Uterus (tissue), 3 donors: ENCODE measurements at regions not wholly inside any gene's neighbourhood (a gene's known extent, or its start where the extent isn't known, plus 50 kb on each side); places are given as distances from the start of the nearest gene placed in this dataset.

Source experiments
- DNase-seq, 2 donors: peaks; one replicate each; pipeline ENCODE4 v3.0.0-alpha.2; 2019 to 2020
- H3K27ac ChIP-seq, 2 donors: fragments of 200-600 bp; sonication (generic); 1 replicate in 1 of 2; 2 replicates in 1 of 2; pipeline ENCODE4 v1.5.1; 2016 to 2018
- H3K27me3 ChIP-seq, 2 donors: fragments of 200-600 bp; sonication (generic); one replicate each; pipeline ENCODE4 v1.5.1; 2018 to 2019; ENCODE audit warnings: control low read depth in 1 of 2
- H3K36me3 ChIP-seq, 2 donors: fragments of 200-600 bp; sonication (generic); one replicate each; pipeline ENCODE4 v1.5.1; 2019; ENCODE audit warnings: control low read depth in 1 of 2
- H3K4me1 ChIP-seq, 2 donors: fragments of 200-600 bp; sonication (generic); one replicate each; pipeline ENCODE4 v1.5.1; 2018 to 2019; ENCODE audit warnings: control low read depth in 1 of 2
- H3K4me3 ChIP-seq, 2 donors: fragments of 200-600 bp; sonication (generic); 1 replicate in 1 of 2; 2 replicates in 1 of 2; pipeline ENCODE4 v1.5.1; 2018 to 2019; ENCODE audit warnings: mild to moderate bottlenecking in 1 of 2
- H3K9me3 ChIP-seq, 2 donors: fragments of 200-600 bp; sonication (generic); one replicate each; pipeline ENCODE4 v1.5.1; 2019; ENCODE audit warnings: control low read depth in 1 of 2
- CTCF ChIP-seq, 4 experiments: fragments of 200-600 bp in 2 of 4; fragments of 450-650 bp in 2 of 4; sonication (generic) in 2 of 4; IDR thresholded peaks; one replicate each; pipeline ENCODE4 v1.5.1; 2016 to 2019; ENCODE audit warnings: antibody characterized with exemption in 4 of 4, mild to moderate bottlenecking in 2 of 4, moderate library complexity in 1 of 4
- POLR2A ChIP-seq, 2 donors: fragments of 450-650 bp; IDR thresholded peaks; one replicate each; pipeline ENCODE4 v1.6.1; 2016; ENCODE audit warnings: antibody characterized with exemption in 2 of 2, mild to moderate bottlenecking in 1 of 2, moderate library complexity in 1 of 2
- intact Hi-C: fragments of 100-400 bp; cut with DNase I; formaldehyde crosslinking; loops from one replicate; pipeline ENCODE4 v1.15.1; 2023; ENCODE audit warnings: low total_unique reads
- donor health status: DM: yes; HTN: yes; CAD: no.

- no peaks in the 10 kb centered on the region for H3K27me3 ChIP-seq
- no peak overlapping the region for H3K4me3 ChIP-seq
- H3K4me1 ChIP-seq = no peaks in the 10 kb centered on the region
- TF ChIP-seq CTCF (IDR thresholded peaks at IDR 0.05) (no peak), POLR2A (IDR thresholded peaks at IDR 0.05) (no peak)
- no peaks in the 10 kb centered on the region for H3K9me3 ChIP-seq
- no peak for DNase-seq
- intact Hi-C loops = no loop called here
- H3K36me3 ChIP-seq = no peaks in the 10 kb centered on the region
- no peak overlapping the region for H3K27ac ChIP-seq
Measured at GRCh38 chr20:40512994-40513393, 176.0 kb downstream of the MAFB start.

DNA sequence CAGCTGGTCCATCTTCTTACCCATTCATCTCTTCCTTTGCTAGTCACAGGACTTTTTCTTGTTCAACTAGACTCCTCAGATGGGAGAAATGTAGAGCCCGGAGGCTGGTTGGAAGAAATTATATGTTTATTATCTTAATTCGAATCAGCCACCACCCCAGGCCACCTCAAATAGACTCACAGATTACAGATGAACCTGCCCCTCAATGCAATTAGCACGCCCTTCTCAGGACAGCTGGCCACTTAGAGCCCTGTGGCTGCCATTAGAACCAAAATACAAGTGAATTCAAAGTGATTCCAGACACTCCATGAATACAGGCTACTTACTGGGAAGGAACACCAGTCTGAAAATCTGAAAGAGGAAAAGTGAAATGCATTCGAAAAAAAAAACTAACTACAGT is 176.4 kb downstream of the MAFB start:
- intact Hi-C loops = no loop called here
- H3K27me3 ChIP-seq = no peaks in the 10 kb centered on the region
- DNase-seq = no peak
- no peaks in the 10 kb centered on the region for H3K9me3 ChIP-seq
- no peak overlapping the region for H3K27ac ChIP-seq
- no peaks in the 10 kb centered on the region for H3K36me3 ChIP-seq
- no peaks in the 10 kb centered on the region for H3K4me1 ChIP-seq
- no peak for TF ChIP-seq CTCF (IDR thresholded peaks at IDR 0.05)
- TF ChIP-seq POLR2A (IDR thresholded peaks at IDR 0.05) = no peak
- H3K4me3 ChIP-seq = no peak overlapping the region

- TF ChIP-seq CTCF (IDR thresholded peaks at IDR 0.05) (no peak), POLR2A (IDR thresholded peaks at IDR 0.05) (no peak)
- no peaks in the 10 kb centered on the region for H3K27me3 ChIP-seq
- H3K36me3 ChIP-seq = no peaks in the 10 kb centered on the region
- H3K27ac ChIP-seq = no peak overlapping the region
- no peak overlapping the region for H3K4me3 ChIP-seq
- DNase-seq = peak in 1 of 2 donors; percentile 42
- intact Hi-C loops = no loop called here
- no peaks in the 10 kb centered on the region for H3K4me1 ChIP-seq
- H3K9me3 ChIP-seq = no peaks in the 10 kb centered on the region
Measured at GRCh38 chr20:40511478-40511877, 177.6 kb downstream of the MAFB start.

DNA sequence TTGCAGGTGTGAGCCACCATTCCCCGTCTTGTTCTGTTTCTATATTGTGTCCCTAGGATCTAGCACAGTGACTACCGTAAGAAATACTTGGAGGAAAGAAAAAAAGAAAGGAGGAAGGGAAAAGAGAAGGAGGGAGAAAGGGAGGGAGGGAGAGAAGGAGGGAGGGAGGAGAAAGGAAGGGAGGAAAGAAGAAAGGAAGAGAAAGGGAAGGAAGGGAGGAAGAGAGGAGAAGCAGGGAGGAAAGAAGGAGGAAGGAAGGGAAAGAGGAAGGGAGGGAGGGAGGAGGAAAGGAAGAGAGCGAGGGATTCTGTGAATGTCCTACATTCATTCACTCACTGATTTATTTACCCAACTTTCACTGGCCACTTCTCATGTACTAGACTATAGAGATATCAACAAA is 178.4 kb downstream of the MAFB start:
- H3K27me3 ChIP-seq = no peaks in the 10 kb centered on the region
- TF ChIP-seq CTCF (IDR thresholded peaks at IDR 0.05) (no peak), POLR2A (IDR thresholded peaks at IDR 0.05) (no peak)
- no peaks in the 10 kb centered on the region for H3K36me3 ChIP-seq
- intact Hi-C loops = no loop called here
- no peaks in the 10 kb centered on the region for H3K9me3 ChIP-seq
- no peaks in the 10 kb centered on the region for H3K4me1 ChIP-seq
- no peak for DNase-seq
- no peak overlapping the region for H3K4me3 ChIP-seq
- no peak overlapping the region for H3K27ac ChIP-seq

- Histone ChIP-seq H3K27ac (no peak overlapping the region), H3K36me3 (no peaks in the 10 kb centered on the region), H3K4me1 (no peaks in the 10 kb centered on the region), H3K27me3 (no peaks in the 10 kb centered on the region), H3K9me3 (no peaks in the 10 kb centered on the region), H3K4me3 (no peak overlapping the region)
- intact Hi-C loops = no loop called here
- DNase-seq = no peak
- TF ChIP-seq POLR2A (IDR thresholded peaks at IDR 0.05) (no peak), CTCF (IDR thresholded peaks at IDR 0.05) (no peak)
Measured at GRCh38 chr20:40508821-40509220, 180.2 kb downstream of the MAFB start.
